ENCODE measurements at regions not wholly inside any gene's neighbourhood (a gene's known extent, or its start where the extent isn't known, plus 50 kb on each side); places are given as distances from the start of the nearest gene placed in this dataset.

GRCh38 chr2:216553482-216554240 lies 55.0 kb downstream of the RPL37A start:
- DNase-seq (ENCODE audit: low read depth), result no peak
- TF ChIP-seq, protein P1, sequence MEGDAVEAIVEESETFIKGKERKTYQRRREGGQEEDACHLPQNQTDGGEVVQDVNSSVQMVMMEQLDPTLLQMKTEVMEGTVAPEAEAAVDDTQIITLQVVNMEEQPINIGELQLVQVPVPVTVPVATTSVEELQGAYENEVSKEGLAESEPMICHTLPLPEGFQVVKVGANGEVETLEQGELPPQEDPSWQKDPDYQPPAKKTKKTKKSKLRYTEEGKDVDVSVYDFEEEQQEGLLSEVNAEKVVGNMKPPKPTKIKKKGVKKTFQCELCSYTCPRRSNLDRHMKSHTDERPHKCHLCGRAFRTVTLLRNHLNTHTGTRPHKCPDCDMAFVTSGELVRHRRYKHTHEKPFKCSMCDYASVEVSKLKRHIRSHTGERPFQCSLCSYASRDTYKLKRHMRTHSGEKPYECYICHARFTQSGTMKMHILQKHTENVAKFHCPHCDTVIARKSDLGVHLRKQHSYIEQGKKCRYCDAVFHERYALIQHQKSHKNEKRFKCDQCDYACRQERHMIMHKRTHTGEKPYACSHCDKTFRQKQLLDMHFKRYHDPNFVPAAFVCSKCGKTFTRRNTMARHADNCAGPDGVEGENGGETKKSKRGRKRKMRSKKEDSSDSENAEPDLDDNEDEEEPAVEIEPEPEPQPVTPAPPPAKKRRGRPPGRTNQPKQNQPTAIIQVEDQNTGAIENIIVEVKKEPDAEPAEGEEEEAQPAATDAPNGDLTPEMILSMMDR (IDR thresholded peaks at IDR 0.05; ENCODE audit: insufficient read depth, low read depth, low read length, missing control alignments), result no peak

DNA sequence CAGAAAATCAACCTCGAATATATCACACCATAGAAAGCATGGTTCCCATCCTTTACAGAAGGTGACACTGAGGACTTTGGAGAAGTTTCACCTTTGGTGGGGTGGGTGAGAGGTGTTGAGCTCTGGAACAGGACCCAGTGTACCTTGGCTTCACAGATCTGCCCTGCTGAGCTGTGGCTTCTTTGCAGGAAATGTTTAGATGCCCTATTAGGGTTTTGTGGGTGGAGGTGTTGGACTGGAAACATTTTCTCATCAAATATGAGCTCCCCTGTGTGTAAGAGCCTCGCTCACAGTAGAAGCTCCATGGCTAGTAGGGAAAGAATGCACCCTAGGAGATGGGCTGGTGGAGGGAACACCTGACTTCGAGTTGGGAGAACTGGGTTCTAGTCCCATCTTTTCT lies 55.6 kb downstream of the RPL37A start:
- TF ChIP-seq, protein P1 (IDR thresholded peaks at IDR 0.05; ENCODE audit: insufficient read depth, low read depth, low read length, missing control alignments), result no peak
- no peak overlapping the region for H3K4me3 ChIP-seq (ENCODE audit: low read length)
- DNase-seq (ENCODE audit: low read depth), result no peak

More at GRCh38 chr2:216553482-216554240, 55.0 kb downstream of the RPL37A start:
- no peak overlapping the region for H3K4me3 ChIP-seq (ENCODE audit: low read length)

DNA sequence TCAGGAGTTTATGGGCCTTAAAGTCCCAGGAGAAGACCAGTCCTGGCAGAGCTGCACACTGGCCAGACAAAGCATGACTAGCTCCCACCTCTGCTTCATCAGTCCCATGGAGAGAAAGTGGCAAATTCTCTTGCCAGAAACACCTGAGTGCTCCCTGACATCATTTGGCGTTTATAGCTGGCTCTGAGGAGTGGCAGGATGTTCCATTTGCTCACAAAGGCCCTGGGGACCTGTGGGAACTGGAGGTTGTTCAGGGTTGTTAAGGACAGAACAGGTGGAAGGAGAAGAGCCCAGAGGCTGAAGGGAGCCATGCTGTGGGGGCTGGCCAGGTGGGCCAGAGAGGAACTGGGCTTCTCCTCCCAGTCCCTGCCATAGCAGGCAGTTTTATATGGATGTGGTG lies 56.1 kb downstream of the RPL37A start:
- no peak overlapping the region for H3K4me3 ChIP-seq (ENCODE audit: low read length)
- DNase-seq (ENCODE audit: low read depth), result no peak
- TF ChIP-seq, protein P1 (IDR thresholded peaks at IDR 0.05; ENCODE audit: insufficient read depth, low read depth, low read length, missing control alignments), result no peak

- TF ChIP-seq, protein P1 (IDR thresholded peaks at IDR 0.05; ENCODE audit: insufficient read depth, low read depth, low read length, missing control alignments), result no peak
- no peak overlapping the region for H3K4me3 ChIP-seq (ENCODE audit: low read length)
- peak; percentile 39 for DNase-seq (ENCODE audit: low read depth)
These were observed 56.6 kb downstream of the RPL37A start for GRCh38 chr2:216555274-216555673.

DNA sequence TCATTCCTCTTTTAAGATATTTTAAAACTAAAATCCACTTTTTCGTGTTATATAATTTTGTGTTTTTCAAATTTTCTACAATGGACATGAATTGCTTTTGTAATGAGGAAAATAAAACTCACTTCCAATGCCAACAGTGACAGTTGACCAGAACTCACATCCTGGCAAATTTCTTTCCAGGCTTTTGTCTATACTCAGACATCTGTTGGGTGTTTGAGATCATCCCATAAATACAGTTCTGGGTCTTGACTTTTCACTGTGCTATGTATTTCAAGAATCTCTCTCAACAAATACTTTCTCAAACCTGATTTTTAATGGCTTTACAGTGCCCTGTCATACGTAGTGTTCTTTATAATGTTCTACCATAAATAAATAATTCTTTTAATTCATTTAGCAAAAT lies 57.6 kb downstream of the RPL37A start:
- DNase-seq (ENCODE audit: low read depth), result no peak
- TF ChIP-seq, protein P1 (IDR thresholded peaks at IDR 0.05; ENCODE audit: insufficient read depth, low read depth, low read length, missing control alignments), result no peak
- no peak overlapping the region for H3K4me3 ChIP-seq (ENCODE audit: low read length)

- no peak overlapping the region for H3K4me3 ChIP-seq (ENCODE audit: low read length)
- DNase-seq (ENCODE audit: low read depth), result no peak
- TF ChIP-seq, protein P1 (IDR thresholded peaks at IDR 0.05; ENCODE audit: insufficient read depth, low read depth, low read length, missing control alignments), result no peak
These were observed 58.8 kb downstream of the RPL37A start for GRCh38 chr2:216557413-216557812.

DNA sequence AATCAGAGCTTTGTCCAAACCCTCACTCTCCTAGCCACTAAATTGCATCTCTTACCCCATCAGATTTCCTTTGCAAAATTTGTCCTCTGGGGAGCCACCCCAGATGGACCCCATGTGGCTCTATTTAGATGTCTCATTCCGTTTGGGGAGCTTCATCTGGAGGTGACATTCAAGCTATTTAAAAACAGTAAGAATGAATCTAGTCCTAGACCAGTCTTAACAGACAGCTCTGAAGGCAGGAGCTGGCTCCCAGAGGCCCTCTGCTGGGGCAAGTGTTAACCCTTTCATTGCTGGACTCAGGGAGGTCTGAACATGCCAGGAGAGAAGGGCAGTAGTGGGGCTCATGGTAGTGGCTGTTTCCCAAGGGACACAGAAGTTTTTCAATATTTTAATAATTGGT lies 59.2 kb downstream of the RPL37A start:
- H3K4me3 ChIP-seq (ENCODE audit: low read length), result no peak overlapping the region
- TF ChIP-seq, protein P1 (IDR thresholded peaks at IDR 0.05; ENCODE audit: insufficient read depth, low read depth, low read length, missing control alignments), result no peak
- no peak for DNase-seq (ENCODE audit: low read depth)

Data from epithelial cell of esophagus (primary cell).